G401 (cell line): ENCODE measurements at regions not wholly inside any gene's neighbourhood (a gene's known extent, or its start where the extent isn't known, plus 50 kb on each side); places are given as distances from the start of the nearest gene placed in this dataset.

Experiments
- DNase-seq: peaks from one replicate; pipeline ENCODE4 v3.0.0-alpha.2; 2015; ENCODE audit warnings: low spot score
- in situ Hi-C: cut with HindIII; loops from 2 replicates; pipeline ENCODE4 v1.10.0; 2016; ENCODE audit warnings: low sequenced_read_pairs, mixed read lengths

DNA sequence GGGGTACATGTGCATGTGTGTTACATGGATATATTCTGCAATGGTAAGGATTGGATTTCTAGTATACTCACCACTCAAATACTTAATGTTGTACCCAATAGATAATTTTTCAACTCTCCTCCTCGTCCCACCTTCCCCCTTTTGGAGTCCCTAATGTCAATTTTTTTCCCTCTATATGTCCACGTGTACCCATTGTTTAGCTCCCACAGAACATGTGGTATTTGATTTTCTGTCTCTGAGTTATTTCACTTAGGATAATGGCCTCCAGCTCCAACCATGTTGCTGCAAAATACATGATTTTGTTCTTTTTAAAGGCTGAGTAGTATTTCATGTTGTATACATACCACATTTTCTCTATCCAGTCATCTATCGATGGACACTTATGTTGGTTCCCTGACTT, 97.2 kb upstream of the TMTC1 start:
- DNase-seq: no peak
- in situ Hi-C loops: no loop called here

- DNase-seq: no peak
- in situ Hi-C loops: no loop called here
Observed at GRCh38 chr12:29879606-29880308, 96.0 kb upstream of the TMTC1 start.

DNA sequence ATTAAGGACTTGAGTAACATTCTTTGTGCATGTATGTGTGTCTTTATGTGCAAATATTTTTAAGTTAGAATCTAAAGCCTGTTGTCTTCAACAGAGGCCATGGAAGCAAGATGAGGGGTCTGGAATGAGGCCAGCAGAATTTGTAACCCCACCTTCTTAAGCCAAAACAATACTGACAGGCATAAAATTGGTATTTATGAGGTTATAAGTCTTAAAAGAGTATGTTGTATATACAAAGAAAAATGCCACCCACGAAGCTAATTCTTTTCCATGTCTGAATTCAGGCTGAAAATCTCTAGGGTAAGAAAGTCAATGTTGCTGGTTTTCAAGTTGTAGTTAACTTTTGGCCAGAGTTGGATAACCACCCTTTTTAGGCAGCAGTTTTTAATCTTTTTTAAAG, 86.2 kb upstream of the TMTC1 start:
- in situ Hi-C loops: no loop called here
- DNase-seq: no peak

DNA sequence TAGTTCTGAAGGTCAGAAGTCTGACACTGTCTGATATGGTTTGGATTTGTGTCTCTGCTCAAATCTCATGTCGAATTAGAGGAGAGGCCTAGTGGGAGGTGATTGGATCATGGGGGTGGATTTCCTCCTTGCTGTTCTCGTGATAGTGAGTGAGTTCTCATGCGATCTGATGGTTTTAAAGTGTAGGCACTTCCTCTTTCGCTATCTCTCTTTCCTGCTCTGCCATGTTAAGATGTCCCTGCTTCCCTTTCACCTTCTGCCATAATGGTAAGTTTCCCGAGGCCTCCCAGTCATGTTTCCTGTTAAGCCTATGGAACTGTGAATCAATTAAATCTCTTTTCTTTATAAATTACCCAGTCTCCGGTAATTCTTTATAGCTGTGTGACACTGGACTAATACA, 84.1 kb upstream of the TMTC1 start:
- no peak for DNase-seq
- in situ Hi-C loops: no loop called here

- in situ Hi-C loops: no loop called here
- no peak for DNase-seq
Observed at GRCh38 chr12:29863665-29864064, 79.9 kb upstream of the TMTC1 start.

- DNase-seq: peak; percentile 49
- in situ Hi-C loops: no loop called here
Observed at GRCh38 chr12:29858270-29858786, 74.6 kb upstream of the TMTC1 start.

DNA sequence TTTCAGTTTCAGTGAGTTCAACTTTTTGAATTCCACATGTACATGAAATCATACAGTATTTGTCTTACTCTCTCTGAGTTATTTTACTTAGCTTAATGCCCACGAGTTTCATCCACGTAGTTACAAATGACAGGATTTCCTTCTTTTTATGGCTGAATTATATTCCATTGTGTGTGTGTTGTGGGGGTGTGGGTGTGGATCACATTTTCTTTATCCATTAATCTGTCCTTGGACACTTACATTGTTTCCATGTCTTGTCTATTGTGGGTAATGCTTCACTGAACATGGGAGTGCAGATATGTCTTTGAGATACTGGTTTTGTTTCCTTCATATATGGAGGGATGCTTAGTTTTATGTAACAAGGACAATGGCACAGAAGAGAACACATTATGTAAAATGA, 63.5 kb upstream of the TMTC1 start:
- in situ Hi-C loops: no loop called here
- DNase-seq: no peak

- in situ Hi-C loops: no loop called here
- DNase-seq: no peak
Observed at GRCh38 chr12:29844667-29845066, 60.9 kb upstream of the TMTC1 start.

DNA sequence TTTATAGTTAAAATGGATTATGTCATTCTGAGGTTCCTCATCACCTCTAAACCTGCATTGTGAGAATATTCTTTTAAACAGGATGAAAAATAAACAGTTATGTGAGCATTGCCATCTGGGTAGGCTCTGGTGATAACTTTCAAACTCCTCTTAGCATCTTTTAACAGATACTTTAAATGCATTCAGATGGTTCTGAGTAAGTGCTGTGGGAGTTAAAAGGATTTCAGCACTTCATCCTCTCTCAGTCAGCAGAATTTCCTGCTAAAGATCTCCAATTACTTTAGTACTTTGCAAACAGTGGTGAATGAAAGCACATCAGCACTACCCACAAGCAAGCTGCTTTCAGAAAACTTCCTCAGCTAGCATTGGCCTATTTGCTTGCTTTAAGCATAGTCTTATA, 59.3 kb upstream of the TMTC1 start:
- in situ Hi-C loops: no loop called here
- no peak for DNase-seq

- no peak for DNase-seq
- in situ Hi-C loops: no loop called here
Observed at GRCh38 chr12:29838768-29839167, 55.0 kb upstream of the TMTC1 start.
